SK-N-SH treated with all-trans-retinoic acid at 6 μM for 48 hours (cell line): ENCODE measurements at regions not wholly inside any gene's neighbourhood (a gene's known extent, or its start where the extent isn't known, plus 50 kb on each side); places are given as distances from the start of the nearest gene placed in this dataset.

Source experiments
- ARNTL ChIP-seq: fragments of 450-650 bp; formaldehyde crosslinking; IDR thresholded peaks from 2 replicates; pipeline ENCODE4 v1.5.0; 2020; ENCODE audit warnings: low read depth, mild to moderate bottlenecking, moderate library complexity, borderline replicate concordance
- OSR1 ChIP-seq: fragments of 250-450 bp; sonication (Bioruptor Pico); IDR thresholded peaks from 2 replicates; pipeline ENCODE4 v1.8.0; 2022; ENCODE audit warnings: moderate library complexity, mild to moderate bottlenecking, inconsistent platforms
- TCF4 ChIP-seq: fragments of 250-450 bp; sonication (Bioruptor Pico); IDR thresholded peaks from 2 replicates; pipeline ENCODE4 v1.8.0; 2021; ENCODE audit warnings: mild to moderate bottlenecking, moderate library complexity, borderline replicate concordance
- ZFP3 ChIP-seq: fragments of 250-450 bp; sonication (Bioruptor Pico); IDR thresholded peaks from 2 replicates; pipeline ENCODE4 v1.5.0; 2020; ENCODE audit warnings: mild to moderate bottlenecking, moderate library complexity
- ZNF8 ChIP-seq: fragments of 450-650 bp; formaldehyde crosslinking; IDR thresholded peaks from 2 replicates; pipeline ENCODE4 v1.5.0; 2020; ENCODE audit warnings: mild to moderate bottlenecking, moderate library complexity
- TF ChIP-seq, protein P1 (sequence below): fragments of 250-450 bp; sonication (Bioruptor Pico); IDR thresholded peaks from 2 replicates; pipeline ENCODE4 v1.8.0; 2020; ENCODE audit warnings: mild to moderate bottlenecking, moderate library complexity, borderline replicate concordance
- TF ChIP-seq, protein P2 (sequence below): fragments of 250-450 bp; sonication (Bioruptor Pico); IDR thresholded peaks from 2 replicates; pipeline ENCODE4 v1.5.1; 2021; ENCODE audit warnings: mild to moderate bottlenecking, moderate library complexity
- TF ChIP-seq, protein P3 (sequence below): fragments of 250-450 bp; sonication (Bioruptor Pico); IDR thresholded peaks from 2 replicates; pipeline ENCODE4 v1.5.1; 2020; ENCODE audit warnings: low read depth, mild to moderate bottlenecking, moderate library complexity

GRCh38 chr1:181174861-181175260 is 86.4 kb downstream of the IER5 start:
- TF ChIP-seq ARNTL (CRISPR knock-in tag) (no peak), TCF4 (CRISPR knock-in tag) (no peak), ZFP3 (CRISPR knock-in tag) (no peak), OSR1 (no peak), ZNF8 (CRISPR knock-in tag) (no peak)
- TF ChIP-seq, protein P1, sequence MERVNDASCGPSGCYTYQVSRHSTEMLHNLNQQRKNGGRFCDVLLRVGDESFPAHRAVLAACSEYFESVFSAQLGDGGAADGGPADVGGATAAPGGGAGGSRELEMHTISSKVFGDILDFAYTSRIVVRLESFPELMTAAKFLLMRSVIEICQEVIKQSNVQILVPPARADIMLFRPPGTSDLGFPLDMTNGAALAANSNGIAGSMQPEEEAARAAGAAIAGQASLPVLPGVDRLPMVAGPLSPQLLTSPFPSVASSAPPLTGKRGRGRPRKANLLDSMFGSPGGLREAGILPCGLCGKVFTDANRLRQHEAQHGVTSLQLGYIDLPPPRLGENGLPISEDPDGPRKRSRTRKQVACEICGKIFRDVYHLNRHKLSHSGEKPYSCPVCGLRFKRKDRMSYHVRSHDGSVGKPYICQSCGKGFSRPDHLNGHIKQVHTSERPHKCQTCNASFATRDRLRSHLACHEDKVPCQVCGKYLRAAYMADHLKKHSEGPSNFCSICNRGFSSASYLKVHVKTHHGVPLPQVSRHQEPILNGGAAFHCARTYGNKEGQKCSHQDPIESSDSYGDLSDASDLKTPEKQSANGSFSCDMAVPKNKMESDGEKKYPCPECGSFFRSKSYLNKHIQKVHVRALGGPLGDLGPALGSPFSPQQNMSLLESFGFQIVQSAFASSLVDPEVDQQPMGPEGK (CRISPR knock-in tag) = no peak
- TF ChIP-seq, protein P2, sequence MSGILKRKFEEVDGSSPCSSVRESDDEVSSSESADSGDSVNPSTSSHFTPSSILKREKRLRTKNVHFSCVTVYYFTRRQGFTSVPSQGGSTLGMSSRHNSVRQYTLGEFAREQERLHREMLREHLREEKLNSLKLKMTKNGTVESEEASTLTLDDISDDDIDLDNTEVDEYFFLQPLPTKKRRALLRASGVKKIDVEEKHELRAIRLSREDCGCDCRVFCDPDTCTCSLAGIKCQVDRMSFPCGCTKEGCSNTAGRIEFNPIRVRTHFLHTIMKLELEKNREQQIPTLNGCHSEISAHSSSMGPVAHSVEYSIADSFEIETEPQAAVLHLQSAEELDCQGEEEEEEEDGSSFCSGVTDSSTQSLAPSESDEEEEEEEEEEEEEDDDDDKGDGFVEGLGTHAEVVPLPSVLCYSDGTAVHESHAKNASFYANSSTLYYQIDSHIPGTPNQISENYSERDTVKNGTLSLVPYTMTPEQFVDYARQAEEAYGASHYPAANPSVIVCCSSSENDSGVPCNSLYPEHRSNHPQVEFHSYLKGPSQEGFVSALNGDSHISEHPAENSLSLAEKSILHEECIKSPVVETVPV = no peak
- TF ChIP-seq, protein P3, sequence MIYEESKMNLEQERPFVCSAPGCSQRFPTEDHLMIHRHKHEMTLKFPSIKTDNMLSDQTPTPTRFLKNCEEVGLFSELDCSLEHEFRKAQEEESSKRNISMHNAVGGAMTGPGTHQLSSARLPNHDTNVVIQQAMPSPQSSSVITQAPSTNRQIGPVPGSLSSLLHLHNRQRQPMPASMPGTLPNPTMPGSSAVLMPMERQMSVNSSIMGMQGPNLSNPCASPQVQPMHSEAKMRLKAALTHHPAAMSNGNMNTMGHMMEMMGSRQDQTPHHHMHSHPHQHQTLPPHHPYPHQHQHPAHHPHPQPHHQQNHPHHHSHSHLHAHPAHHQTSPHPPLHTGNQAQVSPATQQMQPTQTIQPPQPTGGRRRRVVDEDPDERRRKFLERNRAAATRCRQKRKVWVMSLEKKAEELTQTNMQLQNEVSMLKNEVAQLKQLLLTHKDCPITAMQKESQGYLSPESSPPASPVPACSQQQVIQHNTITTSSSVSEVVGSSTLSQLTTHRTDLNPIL (CRISPR knock-in tag) = no peak
